ENCODE measurements at regions not wholly inside any gene's neighbourhood (a gene's known extent, or its start where the extent isn't known, plus 50 kb on each side); places are given as distances from the start of the nearest gene placed in this dataset.

GRCh38 chr12:46958599-46959290, 120.7 kb upstream of the PCED1B start:
- intact Hi-C loops (cut with micrococcal nuclease) (no loop called here), dilution Hi-C loops (cut with MboI; ENCODE audit: extremely low pct_ligation_motif_present, low sequenced_read_pairs) (no loop called here)
- Histone ChIP-seq H3K9me1 (replicated peaks; ENCODE audit: control insufficient read depth, extremely low read depth, insufficient read depth, low read length) (no peaks in the 10 kb centered on the region), H3K4me3 (replicated peaks in 1 of 3; ENCODE audit: insufficient read depth in 1 of 3, low read depth in 1 of 3, low read length in 3 of 3) (no peak overlapping the region), H3K4me1 (ENCODE audit: control insufficient read depth, extremely low read depth, insufficient read depth, low read length) (peaks cover 7% of the 10 kb centered on the region), H4K20me1 (replicated peaks; ENCODE audit: control insufficient read depth, extremely low read depth, insufficient read depth, low read length) (no peaks in the 10 kb centered on the region), H3K79me2 (ENCODE audit: control insufficient read depth, insufficient read depth, low read length) (no peaks in the 10 kb centered on the region), H3K27ac (ENCODE audit: insufficient read depth, low read depth, low read length) (no peak overlapping the region), H3K4me2 (ENCODE audit: insufficient read depth, low read length) (no peak overlapping the region), H3K27me3 (ENCODE audit: control insufficient read depth in 2 of 2, insufficient read depth in 2 of 2, low read length in 2 of 2) (peaks cover 0 to 2% of the 10 kb centered on the region in 2 experiments), H3K36me3 (ENCODE audit: control insufficient read depth in 2 of 2, extremely low read depth in 1 of 2, insufficient read depth in 2 of 2, low read length in 2 of 2) (no peaks in the 10 kb centered on the region), H3K9ac (replicated peaks; ENCODE audit: extremely low read depth, insufficient read depth, low read length) (no peak overlapping the region), H3K9me3 (replicated peaks; ENCODE audit: control insufficient read depth, insufficient read depth, low read length) (no peaks in the 10 kb centered on the region), H2AFZ (ENCODE audit: low read depth, low read length) (no peak overlapping the region)
- ChIA-PET POLR2A (no interaction called here), CTCF (interaction anchor here (1.1 to 1.5 kb wide), 4 partner anchors 14 to 833 kb away, joined by 3 to 7 read pairs (median 4); no protein-coding TSS in a partner anchor)
- DNase-seq (ENCODE audit: low read depth, low spot score) (no peak), FAIRE-seq (no peak)
- no TSS peak for BruUV-seq (replicated peaks)
- TF ChIP-seq, protein P1, sequence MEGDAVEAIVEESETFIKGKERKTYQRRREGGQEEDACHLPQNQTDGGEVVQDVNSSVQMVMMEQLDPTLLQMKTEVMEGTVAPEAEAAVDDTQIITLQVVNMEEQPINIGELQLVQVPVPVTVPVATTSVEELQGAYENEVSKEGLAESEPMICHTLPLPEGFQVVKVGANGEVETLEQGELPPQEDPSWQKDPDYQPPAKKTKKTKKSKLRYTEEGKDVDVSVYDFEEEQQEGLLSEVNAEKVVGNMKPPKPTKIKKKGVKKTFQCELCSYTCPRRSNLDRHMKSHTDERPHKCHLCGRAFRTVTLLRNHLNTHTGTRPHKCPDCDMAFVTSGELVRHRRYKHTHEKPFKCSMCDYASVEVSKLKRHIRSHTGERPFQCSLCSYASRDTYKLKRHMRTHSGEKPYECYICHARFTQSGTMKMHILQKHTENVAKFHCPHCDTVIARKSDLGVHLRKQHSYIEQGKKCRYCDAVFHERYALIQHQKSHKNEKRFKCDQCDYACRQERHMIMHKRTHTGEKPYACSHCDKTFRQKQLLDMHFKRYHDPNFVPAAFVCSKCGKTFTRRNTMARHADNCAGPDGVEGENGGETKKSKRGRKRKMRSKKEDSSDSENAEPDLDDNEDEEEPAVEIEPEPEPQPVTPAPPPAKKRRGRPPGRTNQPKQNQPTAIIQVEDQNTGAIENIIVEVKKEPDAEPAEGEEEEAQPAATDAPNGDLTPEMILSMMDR (IDR thresholded peaks at IDR 0.05; ENCODE audit: extremely low read depth in 1 of 2, insufficient read depth in 1 of 2, low read depth in 1 of 2, low read length in 2 of 2), result no peak
- TF ChIP-seq FOS (IDR thresholded peaks at IDR 0.05; ENCODE audit: borderline replicate concordance, insufficient read depth, low read length) (no peak), EZH2 (IDR thresholded peaks at IDR 0.05; ENCODE audit: borderline replicate concordance, low read depth, low read length, severe bottlenecking) (no peak), MAX (IDR thresholded peaks at IDR 0.05; ENCODE audit: insufficient read depth, insufficient read length) (no peak), MYC (IDR thresholded peaks at IDR 0.05; ENCODE audit: low read depth, low read length) (no peak), JUN (IDR thresholded peaks at IDR 0.05; ENCODE audit: borderline replicate concordance, insufficient read depth, insufficient read length, low read depth) (no peak), GATA2 (IDR thresholded peaks at IDR 0.05; ENCODE audit: insufficient read depth, insufficient read length, low read depth, low read length) (no peak), POLR2AphosphoS5 (IDR thresholded peaks at IDR 0.05; ENCODE audit: insufficient read depth, low read depth, low read length) (no peak), POLR2A (IDR thresholded peaks at IDR 0.05; ENCODE audit: low read depth, low read length) (no peak)

All from endothelial cell of umbilical vein (primary cell).